Hematopoietic multipotent progenitor cell treated with erythropoietin and hydrocortisone succinate and interleukin-3 and kit ligand, for 17 days (in vitro differentiated cells): ENCODE measurements at regions not wholly inside any gene's neighbourhood (a gene's known extent, or its start where the extent isn't known, plus 50 kb on each side); places are given as distances from the start of the nearest gene placed in this dataset.

Source experiments
- DNase-seq: peaks from one replicate; pipeline ENCODE4 v3.0.0-alpha.2; 2015; ENCODE audit warnings: low spot score

GRCh38 chr4:62898115-62898514 is 1511.1 kb downstream of the TECRL start:
- DNase-seq = no peak

GRCh38 chr4:62896721-62897120 is 1512.5 kb downstream of the TECRL start:
- DNase-seq = no peak

- DNase-seq = no peak
Observed at GRCh38 chr4:62881901-62882300, 1527.3 kb downstream of the TECRL start.

- no peak for DNase-seq
Observed at GRCh38 chr4:62881210-62881609, 1528.0 kb downstream of the TECRL start.

GRCh38 chr4:62872856-62873255 is 1536.4 kb downstream of the TECRL start:
- DNase-seq = no peak

GRCh38 chr4:62871078-62871477 is 1538.2 kb downstream of the TECRL start:
- no peak for DNase-seq

GRCh38 chr4:62870451-62870850 is 1538.8 kb downstream of the TECRL start:
- no peak for DNase-seq

GRCh38 chr4:62865261-62865660 is 1544.0 kb downstream of the TECRL start:
- DNase-seq = no peak

- DNase-seq = no peak
Observed at GRCh38 chr4:62849696-62850095, 1559.6 kb downstream of the TECRL start.

GRCh38 chr4:62835631-62836030 is 1573.6 kb downstream of the TECRL start:
- no peak for DNase-seq

GRCh38 chr4:62822306-62822705 is 1586.9 kb downstream of the TECRL start:
- DNase-seq = no peak

GRCh38 chr4:62816566-62816965 is 1592.7 kb downstream of the TECRL start:
- no peak for DNase-seq

- no peak for DNase-seq
Observed at GRCh38 chr4:62814510-62815047, 1594.7 kb downstream of the TECRL start.

- DNase-seq = no peak
Observed at GRCh38 chr4:62806816-62807215, 1602.4 kb downstream of the TECRL start.

- DNase-seq = no peak
Observed at GRCh38 chr4:62804075-62804474, 1603.9 kb downstream of the ADGRL3 start.

- DNase-seq = no peak
Observed at GRCh38 chr4:62797221-62797620, 1597.1 kb downstream of the ADGRL3 start.

- DNase-seq = no peak
Observed at GRCh38 chr4:62791386-62791785, 1591.3 kb downstream of the ADGRL3 start.

GRCh38 chr4:62771983-62772557 is 1571.9 kb downstream of the ADGRL3 start:
- DNase-seq = no peak

- DNase-seq = no peak
Observed at GRCh38 chr4:62740296-62740695, 1540.2 kb downstream of the ADGRL3 start.

GRCh38 chr4:62717154-62717553 is 1517.0 kb downstream of the ADGRL3 start:
- no peak for DNase-seq

GRCh38 chr4:62711575-62711974 is 1511.4 kb downstream of the ADGRL3 start:
- DNase-seq = no peak

- DNase-seq = no peak
Observed at GRCh38 chr4:62709618-62710252, 1509.6 kb downstream of the ADGRL3 start.

- no peak for DNase-seq
Observed at GRCh38 chr4:62706423-62706822, 1506.3 kb downstream of the ADGRL3 start.
